ENCODE measurements at regions not wholly inside any gene's neighbourhood (a gene's known extent, or its start where the extent isn't known, plus 50 kb on each side); places are given as distances from the start of the nearest gene placed in this dataset.
"Not testable (repeated sequence)": the region's sequence is repeated elsewhere in the genome, so short reads cannot be mapped to it uniquely, and the experiment has no call there.

GRCh38 chr12:90827567-90827966, 127.4 kb downstream of the CCER1 start:
- DNase-seq = no peak

DNA sequence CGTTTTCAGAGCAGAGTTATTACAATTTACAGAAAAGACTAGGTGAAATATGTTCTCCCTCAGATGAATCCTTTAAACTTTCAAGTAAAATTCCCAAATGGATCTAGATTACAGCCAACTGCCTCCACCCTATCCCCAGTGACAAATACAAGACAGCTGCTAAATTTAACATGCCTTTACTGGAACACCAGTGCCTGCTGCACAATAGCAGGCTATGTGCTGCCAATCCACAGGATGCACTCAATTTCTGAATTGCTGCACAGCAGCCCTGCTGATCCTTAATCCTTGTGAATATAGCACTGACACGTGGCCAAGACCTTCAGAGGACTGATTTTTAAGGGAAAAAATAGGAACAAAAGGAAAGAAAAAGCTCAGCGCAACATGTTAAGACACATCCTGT, 128.9 kb downstream of the CCER1 start:
- DNase-seq = no peak

- DNase-seq = no peak
Observed at GRCh38 chr12:90823859-90824258, 131.1 kb downstream of the CCER1 start.

- DNase-seq = no peak
Observed at GRCh38 chr12:90819709-90820108, 135.3 kb downstream of the CCER1 start.

DNA sequence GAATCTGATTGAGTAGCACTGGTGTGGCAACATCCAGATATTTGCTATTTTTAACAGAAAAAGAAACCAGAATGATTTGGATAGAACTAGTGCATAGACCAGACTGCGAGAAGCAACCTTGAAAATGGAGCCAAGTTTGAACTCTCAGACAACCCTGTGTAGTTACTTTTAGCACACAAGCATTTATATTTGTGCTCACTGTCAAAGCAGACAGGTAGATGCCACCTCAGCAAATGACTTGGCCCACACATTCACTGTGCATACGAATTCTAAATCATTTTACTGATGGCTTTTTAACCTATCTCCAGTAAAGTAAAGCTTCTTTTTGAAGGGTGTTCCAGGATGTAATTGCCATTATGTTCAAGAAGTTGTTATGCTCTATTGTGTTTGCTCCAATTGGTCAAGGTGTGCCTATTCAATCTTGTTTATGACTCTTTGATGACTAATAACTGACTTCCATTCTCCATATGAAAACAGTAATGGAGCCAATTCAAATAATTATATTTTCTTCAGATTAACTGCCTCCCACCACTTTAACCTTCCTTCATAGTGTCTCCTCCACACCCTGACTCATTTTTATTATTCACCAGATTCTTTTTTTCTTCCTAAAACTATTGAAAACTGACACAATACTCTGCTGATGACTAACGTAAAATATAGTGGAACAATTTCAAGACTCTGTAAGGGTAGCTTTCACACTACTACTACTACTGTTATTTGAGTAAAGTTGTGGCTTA, 138.5 kb downstream of the CCER1 start:
- DNase-seq = no peak

DNA sequence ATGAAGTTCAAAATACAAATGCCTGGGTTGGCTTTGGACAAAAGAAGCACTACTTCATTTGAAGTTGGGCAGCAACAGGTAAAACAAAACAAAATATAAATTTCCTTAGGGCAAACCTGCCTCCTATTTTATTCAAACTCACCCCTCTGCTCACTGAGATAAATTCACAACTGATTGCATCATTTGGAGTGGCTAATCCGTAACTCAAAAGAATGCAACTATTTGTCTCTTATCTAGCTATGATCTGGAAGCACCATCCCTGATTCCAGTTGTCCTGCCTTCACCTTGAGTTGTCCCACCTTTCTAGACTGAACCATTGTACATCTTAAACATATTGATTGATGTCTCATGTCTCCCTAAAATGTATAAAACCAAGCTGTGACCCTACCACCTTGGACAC, 145.0 kb downstream of the CCER1 start:
- no peak for DNase-seq

DNA sequence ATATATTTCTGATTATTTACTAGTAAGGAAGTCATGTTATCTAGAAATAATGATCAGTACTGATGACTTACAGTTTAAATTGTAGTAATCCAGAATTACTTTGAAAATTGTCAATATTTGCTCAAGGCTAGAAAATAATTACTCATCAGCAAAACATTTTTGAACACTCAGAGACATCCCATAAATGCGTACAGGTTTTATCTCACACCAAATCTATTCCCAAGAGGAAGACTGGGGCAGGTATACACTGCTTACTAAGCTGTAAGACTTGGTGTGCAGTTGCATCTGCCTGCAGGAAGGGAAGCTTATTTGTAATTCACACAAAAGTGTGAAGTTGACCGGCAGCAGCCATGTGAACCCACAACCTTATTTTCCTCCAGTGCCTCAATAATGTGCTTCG, 146.4 kb downstream of the CCER1 start:
- DNase-seq = no peak

DNA sequence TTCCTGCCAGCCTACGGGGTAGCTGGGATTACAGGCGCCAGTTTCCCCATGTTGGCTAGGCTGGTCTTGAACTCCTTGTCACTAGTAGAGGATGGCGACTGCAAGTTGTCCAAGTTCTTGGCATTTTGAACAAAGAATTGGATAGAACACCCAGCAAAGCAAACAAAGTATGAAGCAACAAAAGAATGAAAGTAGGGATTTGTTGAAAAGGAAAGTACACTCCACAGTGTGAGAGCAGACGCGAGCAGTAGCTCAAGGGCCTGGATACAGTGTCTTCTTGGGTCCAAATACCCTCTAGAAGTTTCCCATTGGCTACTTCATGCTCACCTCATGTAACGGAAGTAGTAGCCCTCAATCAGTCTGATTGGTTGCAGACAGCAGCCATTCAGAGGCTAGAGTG, 152.2 kb downstream of the CCER1 start:
- DNase-seq = no peak

DNA sequence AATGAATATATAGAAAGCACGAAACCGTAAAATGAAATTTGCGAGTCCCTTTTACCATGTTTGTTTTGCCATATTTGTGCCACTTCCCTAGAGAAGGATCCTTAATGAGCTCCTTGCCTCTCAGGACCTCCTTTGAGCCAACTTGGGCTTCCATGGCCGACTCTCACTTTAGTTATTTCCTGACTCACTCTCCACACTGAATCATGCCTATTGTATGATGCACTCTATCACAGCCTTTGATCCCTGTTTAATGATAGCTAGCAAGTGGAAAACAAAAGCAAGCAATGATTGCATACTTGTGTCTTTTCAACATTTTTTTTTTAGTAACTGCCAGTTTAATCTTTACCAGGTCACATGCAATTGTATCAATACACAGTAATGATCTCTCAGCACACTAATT, 153.2 kb downstream of the CCER1 start:
- no peak for DNase-seq

- no peak for DNase-seq
Observed at GRCh38 chr12:90794212-90794611, 160.8 kb downstream of the CCER1 start.

DNA sequence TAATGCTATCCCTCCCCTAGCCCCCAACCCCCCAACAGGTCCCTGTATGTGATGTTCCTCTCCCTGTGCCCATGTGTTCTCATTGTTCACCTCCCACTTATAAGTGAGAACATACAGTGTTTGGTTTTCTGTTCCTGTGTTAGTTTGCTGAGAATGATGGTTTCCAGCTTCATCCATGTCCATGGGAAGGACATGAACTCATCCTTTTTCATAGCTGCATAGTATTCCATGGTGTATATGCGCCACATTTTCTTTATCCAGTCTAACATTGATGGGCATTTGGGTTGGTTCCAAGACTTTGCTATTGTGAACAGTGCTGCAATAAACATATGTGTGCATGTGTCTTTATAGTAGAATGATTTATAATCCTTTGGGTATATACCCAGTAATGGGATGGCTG, 162.3 kb downstream of the CCER1 start:
- not testable (repeated sequence) for DNase-seq

DNA sequence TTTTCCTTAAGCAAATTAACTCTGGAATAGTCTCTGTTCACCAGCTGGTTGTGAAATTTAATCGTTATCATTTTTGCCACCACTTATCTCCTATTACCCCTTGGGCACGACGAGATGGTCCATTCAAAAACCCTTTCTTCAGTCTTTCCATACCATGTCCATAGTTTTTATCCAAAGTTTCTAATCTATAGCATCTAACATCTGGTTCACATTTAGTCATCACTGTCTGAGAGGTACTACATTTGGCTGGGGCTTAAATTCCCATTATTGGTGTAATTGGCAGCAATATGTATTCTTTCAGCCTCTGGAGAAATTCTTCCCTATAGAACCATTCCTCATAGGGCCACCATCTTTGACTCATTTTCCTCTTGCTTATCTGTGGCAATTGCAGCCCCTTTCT, 163.5 kb downstream of the CCER1 start:
- DNase-seq = no peak

GRCh38 chr12:90790747-90791146, 164.2 kb downstream of the CCER1 start:
- no peak for DNase-seq

DNA sequence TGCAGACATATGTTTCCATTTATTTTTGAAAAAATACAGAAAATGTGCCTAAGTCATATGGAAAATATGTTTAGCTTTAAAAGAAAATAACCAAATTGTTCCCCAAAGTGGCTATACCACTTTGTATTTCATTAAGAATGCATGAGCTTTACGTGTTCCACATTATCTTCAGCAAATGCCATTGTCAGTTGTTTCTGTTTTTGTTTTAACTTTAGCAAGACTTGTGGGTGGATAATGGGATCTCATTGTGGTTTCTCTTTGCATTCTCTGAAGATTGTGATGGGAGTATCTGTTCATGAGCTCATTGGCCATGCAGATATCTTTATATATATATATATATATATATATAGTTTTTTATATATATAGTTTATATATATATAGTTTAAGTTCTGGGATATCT, 181.5 kb downstream of the CCER1 start:
- no peak for DNase-seq

GRCh38 chr12:90770861-90771260, 184.1 kb downstream of the CCER1 start:
- DNase-seq = no peak

- no peak for DNase-seq
Observed at GRCh38 chr12:90757957-90758356, 197.0 kb downstream of the CCER1 start.

DNA sequence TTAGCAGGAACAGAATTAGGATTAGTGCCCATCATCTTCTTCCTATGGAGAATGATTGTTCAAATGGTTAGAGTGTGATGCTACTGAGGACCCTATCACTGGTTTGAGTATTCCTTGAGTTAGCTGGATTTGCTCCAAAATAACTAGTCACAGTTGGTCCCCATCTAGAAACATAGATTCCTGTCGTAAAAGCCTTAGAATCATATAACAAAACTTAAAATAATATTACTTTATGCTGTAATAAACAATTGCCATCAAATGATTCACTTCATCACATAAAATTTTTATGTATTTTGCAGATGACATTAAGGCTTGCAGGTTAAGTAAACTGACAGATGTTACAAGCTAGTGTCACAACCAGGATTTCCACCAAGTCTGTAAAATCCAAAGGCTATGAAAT, 209.8 kb downstream of the CCER1 start:
- DNase-seq = no peak

DNA sequence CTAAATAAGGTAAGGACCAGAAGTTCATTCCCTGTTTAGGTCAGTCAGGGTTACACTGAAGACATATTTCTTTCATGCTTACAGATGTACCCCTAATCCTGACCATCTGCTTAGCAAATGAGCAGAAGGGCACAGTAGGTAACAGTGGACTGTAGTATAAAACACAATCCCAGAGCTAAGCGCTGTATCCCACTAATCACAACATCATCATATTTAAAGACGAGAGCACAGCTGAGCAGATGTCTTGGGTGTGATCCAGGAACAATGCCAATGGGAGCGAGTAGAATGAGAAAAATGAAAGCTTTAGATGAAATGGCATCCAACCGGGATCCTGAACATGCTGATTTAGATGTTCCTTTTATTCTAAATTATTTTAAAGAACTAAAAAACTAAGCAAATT, 213.4 kb downstream of the CCER1 start:
- DNase-seq = no peak

- no peak for DNase-seq
Observed at GRCh38 chr12:90729736-90730135, 225.2 kb downstream of the CCER1 start.

DNA sequence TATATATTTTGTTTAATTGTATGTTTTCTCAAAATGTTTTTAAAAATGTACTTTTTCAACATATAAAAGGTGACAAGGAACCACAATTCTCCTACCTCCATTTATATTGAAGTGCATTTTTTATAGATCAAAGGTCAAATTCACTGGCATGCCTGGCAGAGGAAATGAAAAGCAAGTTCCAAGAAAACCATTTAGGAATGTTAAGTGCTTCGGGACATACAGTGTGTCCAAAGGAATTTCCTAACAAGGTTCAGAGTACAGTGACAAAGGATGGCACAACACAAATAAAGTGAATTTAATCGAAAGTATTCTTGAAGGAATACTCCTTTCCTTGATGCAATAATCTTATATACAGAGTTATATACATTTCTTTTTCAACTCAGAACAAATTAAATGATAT, 242.3 kb downstream of the CCER1 start:
- no peak for DNase-seq

DNA sequence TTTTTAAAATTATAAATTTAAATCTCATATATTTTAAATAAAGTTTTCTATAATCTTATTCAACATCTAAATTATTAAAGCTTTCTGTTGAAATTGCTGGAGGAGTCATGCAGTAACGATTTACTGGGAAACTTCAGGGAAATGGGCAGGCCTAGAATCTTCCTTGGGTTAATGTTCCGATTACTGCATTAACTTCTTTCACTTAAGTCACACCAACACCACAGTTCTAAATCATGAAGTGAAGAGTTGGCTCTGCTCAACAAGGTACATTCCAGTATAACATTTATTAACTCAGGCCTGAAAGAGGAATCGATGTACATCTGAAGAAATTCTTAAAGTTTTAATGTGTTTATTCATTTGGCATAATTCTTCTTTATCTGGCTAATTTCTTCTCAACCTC, 244.3 kb downstream of the CCER1 start:
- DNase-seq = no peak

DNA sequence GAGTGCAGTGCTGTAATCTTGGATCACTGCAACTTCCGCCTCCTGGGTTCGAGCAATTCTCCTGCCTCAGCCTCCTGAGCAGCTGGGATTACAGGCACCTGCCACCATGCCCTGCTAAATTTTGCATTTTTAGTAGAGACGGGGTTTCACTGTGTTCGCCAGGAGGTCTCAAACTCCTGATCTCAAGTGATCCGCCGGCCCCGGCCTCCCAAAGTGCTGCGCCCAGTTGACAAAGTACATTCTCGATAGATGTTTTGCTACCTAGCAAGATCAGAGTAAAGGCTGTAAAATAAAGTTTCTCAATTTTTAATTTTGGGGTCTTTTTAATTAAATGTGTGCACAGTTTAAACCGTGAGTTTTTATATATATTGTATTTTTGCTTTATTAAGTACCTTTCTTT, 248.9 kb downstream of the CCER1 start:
- DNase-seq = no peak

- DNase-seq = no peak
Observed at GRCh38 chr12:90695415-90695814, 259.6 kb downstream of the CCER1 start.

DNA sequence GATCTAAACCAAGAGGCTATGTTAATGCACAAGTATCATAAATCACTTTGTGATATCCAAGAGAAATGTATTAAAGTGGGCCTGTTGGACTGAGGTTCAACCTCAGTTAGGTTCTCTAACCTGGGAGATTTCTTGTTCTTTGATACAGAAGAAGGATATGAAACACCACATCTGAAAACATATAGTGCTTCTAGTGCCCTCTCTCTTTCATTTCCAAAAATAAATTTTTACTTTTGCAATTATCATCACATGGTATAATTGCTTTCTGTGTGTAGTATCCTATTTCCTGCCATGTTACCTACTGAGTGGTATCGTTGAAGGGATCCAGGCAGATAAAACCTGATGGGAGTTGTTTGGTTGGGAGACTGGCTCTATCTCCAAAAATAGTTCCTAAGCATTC, 264.9 kb downstream of the CCER1 start:
- no peak for DNase-seq

- not testable (repeated sequence) for DNase-seq
Observed at GRCh38 chr12:90687682-90688081, 267.3 kb downstream of the CCER1 start.

DNA sequence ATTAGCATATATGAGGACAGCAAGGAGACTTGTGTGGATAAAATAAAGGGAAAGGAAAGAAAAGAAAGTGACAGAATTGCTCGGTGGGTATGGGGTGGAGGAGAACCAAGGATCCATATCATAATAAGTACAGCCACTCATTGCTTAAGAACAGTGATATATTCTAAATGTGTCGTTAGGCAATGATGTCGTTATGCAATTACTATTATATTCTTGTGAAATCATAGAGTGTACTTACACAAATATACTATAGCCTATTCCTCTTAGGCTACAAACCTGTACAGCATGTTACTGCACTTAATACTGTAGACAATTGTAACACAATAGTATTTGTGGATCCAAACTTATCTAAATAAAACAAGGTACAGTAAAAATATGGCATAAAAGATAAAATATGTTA, 271.1 kb downstream of the CCER1 start:
- DNase-seq = no peak
